GM19351 (cell line): ENCODE measurements at regions not wholly inside any gene's neighbourhood (a gene's known extent, or its start where the extent isn't known, plus 50 kb on each side); places are given as distances from the start of the nearest gene placed in this dataset.
"Not testable (repeated sequence)": the region's sequence is repeated elsewhere in the genome, so short reads cannot be mapped to it uniquely, and the experiment has no call there.

Source experiments
- ATAC-seq: cut with Tn5 transposase; IDR thresholded peaks from one replicate; pipeline ENCODE4 v1.9.1; 2021; ENCODE audit warnings: mild to moderate bottlenecking, moderate library complexity; ENCODE audit not compliant: unreplicated experiment

DNA sequence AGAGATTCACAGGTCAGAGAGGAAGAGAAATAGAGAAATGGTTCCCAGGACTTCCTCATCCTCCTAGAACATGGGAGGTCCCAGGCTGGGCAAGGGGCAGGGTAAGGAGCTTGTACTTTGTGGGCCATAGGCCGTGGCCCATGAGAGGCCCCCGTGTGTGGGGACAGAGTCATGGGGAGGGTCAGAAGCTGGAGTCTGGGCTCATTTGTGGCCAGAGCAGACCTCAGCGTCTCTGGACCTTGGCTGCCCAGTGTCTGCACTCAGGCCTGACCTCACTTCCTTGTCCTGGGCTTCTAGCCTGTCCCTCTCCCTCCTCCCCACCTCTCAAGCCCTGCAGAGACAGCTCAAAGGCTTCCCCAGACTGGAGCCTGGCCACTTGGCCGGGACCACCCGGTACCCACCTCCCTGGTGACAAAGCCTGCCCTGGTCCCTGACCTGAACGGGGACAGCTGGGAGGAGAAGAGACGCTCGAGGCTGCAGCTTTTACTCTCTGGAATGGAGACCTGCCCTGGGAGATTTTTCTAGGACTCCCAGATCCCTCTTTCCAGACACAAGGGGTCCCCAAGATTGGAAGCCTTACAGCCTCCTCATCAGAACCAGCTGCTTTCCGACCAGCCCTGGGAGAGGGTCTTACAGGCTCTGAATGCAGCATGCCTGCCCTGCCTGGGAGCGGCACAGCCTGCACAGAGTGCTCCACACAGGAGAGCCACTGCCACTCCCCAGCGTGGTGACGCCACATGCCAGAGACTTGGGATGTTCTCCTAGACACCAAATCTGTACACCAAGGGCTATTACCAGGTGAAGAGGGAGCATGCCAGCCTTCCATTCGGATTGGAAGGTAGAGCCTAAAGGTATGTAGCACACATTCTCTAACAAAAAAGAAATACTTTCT lies 569.0 kb upstream of the B3GAT1 start:
- ATAC-seq = no peak

GRCh38 chr11:134979089-134979457 lies 567.0 kb upstream of the B3GAT1 start:
- not testable (repeated sequence) for ATAC-seq

DNA sequence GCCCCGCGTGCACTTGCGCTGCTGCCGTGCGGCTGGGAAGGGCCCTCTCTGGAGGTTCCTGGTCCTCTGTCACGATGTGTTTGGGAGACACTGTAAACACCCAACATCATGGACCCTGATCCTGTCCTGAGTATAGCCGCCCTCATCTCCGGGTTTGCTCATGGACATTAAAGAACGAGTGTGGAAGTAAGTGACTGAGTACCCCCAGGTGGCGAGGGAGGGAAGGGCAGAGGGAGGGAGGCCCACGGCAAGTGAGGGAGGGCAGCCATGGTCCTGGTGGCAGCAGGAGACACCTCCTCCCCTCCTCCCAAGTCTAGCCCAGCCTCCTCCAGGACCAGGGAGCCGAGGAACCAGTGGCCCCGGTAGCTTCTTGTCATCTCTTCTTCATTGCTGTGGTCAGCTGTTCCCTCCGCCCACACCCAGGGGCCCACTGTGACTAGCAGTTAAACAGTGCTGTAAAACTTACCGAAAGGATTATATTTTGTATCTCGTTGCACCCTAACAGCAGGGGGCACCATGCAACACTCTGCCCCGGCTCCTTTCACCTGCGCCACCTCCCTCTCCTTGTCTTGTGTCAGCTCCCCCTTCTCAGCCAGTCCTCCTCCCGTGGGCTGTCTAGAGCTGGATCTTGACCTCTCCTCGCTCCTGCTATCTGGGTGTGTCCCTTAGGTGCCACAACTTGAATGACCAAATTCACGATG lies 566.5 kb upstream of the B3GAT1 start:
- no peak for ATAC-seq

GRCh38 chr11:134976551-134976950 lies 564.5 kb upstream of the B3GAT1 start:
- ATAC-seq = no peak

DNA sequence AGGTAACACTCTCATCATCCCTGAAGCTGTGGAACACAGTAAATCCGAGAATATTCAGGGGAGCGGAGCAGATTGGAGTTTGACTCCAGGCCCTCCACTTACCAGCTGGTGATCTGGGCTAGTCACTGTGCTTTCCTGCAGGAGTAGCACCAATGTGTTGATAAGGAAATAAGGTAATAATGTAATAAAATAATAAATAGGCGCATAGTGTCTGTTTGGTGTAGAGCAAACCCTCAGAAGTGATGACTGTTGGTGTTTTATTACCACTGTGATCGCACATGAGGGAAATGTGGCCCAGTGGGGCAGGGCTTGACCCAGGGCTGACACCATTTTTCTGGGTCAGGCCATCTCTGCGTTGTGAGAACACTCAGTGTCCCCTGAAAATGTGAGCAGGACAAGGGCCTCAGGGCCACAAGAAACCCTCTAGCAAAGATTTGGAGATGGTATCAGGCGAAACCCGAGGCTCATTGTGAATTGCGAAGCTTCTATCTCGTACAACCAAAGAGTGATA lies 563.9 kb upstream of the B3GAT1 start:
- ATAC-seq = no peak

- ATAC-seq = no peak
These were observed 561.8 kb upstream of the B3GAT1 start for GRCh38 chr11:134973801-134974200.

DNA sequence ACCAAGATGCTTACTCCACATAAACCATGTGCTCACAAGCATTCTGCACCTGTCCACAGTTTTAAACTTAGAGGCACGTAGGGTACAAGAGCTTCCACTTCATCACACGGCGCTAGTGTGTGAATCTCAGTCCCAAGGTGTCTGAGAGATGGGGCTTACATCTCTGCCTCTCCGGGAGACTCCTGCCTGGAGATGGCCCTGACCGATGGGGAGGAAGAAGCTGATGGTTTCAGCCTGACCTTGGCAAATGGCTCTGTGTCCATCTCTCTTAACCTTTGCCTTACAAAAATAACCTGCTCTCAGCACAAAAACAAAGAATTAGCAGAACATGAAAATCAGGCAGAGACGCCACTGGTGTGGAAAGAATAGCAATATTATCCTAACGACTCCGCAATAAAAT lies 559.3 kb upstream of the B3GAT1 start:
- ATAC-seq = no peak

DNA sequence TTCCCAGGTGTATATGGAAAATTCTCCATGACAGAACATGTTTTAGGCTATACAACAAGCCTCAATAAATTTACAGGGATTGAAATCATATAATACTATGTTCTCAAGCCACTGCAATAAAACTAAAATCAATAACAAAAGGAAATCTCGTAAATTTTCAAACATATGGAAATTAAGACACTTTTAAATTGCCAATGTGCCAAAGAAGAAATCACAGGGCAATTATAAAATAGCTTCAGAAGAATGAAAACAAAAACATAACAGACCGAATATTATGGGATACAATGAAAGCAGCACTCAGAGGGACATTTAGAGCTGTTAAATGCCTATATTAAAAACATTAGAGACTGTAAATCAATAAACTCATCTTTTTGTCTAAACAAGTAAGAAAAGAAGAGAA lies 555.7 kb upstream of the B3GAT1 start:
- no peak for ATAC-seq

GRCh38 chr11:134961386-134961785 lies 549.3 kb upstream of the B3GAT1 start:
- not testable (repeated sequence) for ATAC-seq

DNA sequence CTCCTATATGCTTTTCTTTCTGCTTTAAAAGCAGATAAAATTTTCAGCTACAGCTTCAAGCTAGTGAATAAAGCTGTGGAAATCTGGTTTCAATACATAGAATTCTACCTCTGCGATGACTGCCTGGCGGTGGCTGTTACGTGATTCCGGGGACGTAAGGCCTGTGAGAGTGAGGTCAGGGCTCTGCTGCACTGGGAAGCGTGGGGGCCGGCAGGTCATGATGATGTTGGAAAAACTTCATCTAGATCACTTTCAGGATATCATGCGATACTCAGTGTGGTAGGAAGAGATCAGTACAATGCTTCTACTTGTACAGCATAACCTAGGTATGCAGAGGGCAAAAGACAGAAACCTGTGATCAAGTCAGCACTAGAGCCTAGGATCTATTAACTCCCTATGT lies 546.8 kb upstream of the B3GAT1 start:
- ATAC-seq = no peak

- no peak for ATAC-seq
These were observed 546.2 kb upstream of the B3GAT1 start for GRCh38 chr11:134958336-134958640.

GRCh38 chr11:134957540-134958335 lies 545.7 kb upstream of the B3GAT1 start:
- ATAC-seq = no peak

GRCh38 chr11:134956450-134957210 lies 544.6 kb upstream of the B3GAT1 start:
- no peak for ATAC-seq

DNA sequence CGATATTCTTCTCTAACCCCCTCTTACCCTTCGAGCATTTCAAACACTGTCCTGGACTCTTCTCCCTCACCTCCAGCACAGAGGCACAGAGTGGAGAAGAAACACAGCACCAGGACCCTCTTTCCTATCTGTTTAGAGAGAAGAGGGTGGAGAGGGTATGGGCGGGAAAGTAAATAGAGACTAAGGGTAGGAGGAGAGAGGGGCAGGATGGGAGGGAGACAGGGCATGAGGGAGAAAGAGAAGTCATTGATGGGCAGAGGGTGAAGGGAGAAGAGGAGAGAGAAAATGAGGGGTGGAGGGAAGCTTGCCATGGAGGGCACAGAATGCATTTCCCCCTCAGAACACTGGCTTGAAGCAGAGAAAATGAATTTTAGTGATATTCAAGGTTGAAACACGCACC lies 543.9 kb upstream of the B3GAT1 start:
- ATAC-seq = not testable (repeated sequence)

DNA sequence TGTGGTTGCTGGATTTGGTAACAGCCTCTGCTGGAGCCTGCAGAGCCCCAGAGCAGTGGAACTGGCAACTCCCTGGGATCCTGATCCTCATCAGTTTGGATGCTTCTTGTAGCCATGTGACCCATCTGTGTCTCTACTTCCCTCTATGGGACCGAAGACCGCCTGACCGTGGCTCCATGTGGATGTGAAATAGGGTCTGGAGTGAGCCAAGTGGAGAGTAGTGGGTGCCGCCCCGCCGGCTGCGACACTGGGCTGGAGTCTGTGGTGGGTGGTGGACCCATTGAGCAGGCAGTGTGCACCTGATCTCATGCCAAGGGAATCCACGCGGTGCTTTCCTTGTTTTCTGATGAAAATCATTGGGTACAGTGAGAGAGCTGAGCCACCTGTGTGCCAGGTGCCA lies 543.2 kb upstream of the B3GAT1 start:
- ATAC-seq = no peak

GRCh38 chr11:134954456-134954855 lies 542.4 kb upstream of the B3GAT1 start:
- ATAC-seq = not testable (repeated sequence)

DNA sequence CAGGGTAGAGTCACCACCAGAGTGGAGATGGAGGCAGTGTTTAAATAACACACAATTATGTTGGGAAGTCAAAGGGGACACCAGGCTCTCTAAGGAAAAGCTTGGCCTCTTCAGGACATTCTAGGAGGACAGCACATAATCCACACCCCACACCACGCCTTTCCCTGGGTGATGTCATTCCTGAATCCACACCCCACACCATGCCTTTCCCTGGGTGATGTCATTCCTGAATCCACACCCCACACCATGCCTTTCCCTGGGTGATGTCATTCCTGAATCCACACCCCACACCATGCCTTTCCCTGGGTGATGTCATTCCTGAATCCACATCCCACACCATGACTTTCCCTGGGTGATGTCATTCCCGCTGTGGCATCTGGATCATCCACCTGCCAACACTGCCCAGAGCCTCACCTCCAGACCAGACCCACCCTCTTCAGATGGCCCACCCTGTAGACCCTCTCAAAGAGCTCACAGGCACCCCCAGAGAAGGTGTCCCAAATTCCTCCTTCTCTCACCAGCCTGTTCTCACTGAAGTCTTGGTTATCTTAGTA lies 541.5 kb upstream of the B3GAT1 start:
- not testable (repeated sequence) for ATAC-seq

GRCh38 chr11:134951305-134951700 lies 539.3 kb upstream of the B3GAT1 start:
- ATAC-seq = no peak

GRCh38 chr11:134950692-134951304 lies 538.8 kb upstream of the B3GAT1 start:
- ATAC-seq = no peak
